ENCODE measurements at regions not wholly inside any gene's neighbourhood (a gene's known extent, or its start where the extent isn't known, plus 50 kb on each side); places are given as distances from the start of the nearest gene placed in this dataset.
A peak's percentile ranks its signal among the peaks of the same experiment; 100 is the strongest.
"Not testable (repeated sequence)": the region's sequence is repeated elsewhere in the genome, so short reads cannot be mapped to it uniquely, and the experiment has no call there.

DNA sequence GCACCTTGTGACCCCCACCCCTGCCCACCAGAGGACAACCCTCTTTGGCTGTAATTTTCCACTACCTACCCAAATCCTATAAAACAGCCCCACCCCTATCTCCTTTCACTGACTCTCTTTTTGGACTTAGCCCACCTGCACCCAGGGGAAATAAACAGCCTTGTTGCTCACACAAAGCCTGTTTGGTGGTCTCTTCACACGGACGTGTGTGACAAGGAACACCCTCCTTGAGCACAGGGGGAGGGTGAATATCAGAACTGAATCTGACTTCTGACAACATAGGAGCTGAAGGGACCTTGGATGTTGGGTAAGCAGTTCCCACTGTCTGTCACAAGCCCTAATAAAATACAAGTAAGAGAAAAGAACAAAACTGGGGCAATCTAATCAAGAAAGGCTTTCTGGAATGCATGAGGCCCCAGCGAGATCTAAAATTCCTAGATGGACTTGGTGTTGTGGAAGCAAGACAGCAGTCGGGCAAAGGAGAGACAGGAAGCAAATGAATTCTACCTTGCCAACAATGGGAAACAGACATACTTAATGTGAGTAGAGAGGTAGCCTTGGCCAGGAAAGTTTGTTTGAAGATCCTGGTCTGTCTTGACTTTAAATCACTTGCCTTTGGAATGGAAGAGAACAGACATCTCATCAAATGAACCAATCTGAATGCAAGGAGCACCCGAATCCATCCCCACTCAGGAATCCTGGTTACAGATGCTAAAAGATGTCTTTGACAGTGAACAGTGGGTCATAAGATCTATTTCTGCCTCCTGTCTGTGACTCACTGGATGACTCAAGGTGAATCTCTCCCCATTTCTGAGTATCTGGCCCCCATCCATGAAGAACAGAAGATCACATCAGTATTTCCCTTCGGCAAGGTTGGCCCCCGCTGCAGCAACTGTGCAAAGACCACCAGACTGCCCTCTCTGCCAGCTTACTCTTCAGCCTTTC is 53.3 kb downstream of the OLFML3 start:
- no peak for DNase-seq (ENCODE audit: low spot score)

DNA sequence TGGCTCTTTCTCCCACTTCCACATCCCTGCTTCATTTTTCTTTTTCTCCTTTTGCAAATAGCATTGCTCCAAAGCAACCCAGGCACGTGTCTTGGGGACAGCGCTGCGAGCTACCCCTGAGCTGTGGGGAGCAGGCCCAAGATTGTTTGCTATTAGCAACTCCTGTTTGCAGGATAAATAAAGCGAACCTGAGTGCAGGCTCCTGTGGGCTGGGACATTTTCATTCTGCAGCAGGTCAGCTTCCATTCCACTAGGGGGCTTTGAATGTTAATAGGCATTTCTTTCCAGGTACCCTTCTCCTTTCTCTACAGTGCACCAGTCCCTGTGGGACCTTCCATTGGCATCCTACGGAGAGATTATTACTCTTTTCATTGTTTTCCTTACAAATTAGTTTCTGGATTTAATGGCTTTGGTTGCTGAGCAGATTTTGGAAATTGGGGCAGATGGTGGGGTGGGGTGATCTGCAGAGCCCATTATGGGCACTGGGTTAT is 54.0 kb downstream of the OLFML3 start:
- DNase-seq (ENCODE audit: low spot score) = peak; percentile 52

DNA sequence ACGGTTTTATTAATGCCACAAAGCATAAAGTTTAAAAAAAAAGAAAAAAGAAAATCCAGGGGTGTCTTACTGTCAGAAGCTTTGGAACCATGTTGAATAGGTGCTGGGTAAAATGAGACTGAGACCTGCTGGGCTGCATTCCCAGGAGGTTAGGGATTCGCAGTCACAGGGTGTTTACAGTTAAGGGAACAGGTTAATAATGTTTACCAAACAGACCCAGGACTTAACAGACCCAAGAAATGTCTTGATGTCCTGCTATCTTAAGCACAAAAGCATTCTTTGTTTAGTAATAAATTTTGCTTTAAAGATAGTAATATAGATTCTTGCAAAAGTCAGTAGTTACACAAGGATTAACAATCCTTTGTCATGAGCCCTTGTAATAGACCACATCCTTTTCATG is 54.7 kb downstream of the OLFML3 start:
- DNase-seq (ENCODE audit: low spot score) = no peak

DNA sequence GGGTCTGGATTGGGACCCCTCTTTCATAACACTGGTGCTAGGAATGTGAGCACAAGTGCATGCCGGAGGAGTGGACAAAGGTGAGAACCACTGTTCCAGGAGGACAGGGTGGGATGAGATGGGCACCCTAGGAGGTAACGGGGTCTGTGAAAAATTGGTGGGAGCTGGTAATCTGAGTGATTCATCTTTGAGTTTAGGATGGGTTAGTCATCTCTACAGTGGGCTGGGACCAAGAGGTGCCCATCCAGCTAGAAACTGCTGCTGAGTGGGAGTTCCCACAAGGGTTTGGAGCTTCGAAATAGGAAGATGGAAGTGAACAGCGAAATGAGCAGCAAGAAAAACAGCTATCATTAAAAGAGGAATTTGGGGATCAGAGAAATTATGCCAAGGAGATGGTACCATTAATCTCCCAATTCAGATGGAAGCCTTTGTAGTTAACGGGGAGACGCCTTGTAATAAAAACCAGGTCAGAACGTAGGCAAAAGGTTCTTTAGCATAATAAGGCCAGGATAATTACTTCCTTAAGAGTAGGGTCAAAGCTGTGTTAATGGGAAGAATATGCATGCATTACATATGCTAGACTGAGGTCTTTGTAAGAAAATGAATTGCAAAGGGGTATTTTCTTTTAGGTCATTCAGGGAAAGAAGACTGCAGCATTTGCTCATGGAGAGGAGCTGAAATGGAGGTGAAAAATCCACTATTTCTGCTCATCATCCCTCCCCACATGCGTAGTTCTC is 55.5 kb downstream of the OLFML3 start:
- DNase-seq (ENCODE audit: low spot score) = no peak

DNA sequence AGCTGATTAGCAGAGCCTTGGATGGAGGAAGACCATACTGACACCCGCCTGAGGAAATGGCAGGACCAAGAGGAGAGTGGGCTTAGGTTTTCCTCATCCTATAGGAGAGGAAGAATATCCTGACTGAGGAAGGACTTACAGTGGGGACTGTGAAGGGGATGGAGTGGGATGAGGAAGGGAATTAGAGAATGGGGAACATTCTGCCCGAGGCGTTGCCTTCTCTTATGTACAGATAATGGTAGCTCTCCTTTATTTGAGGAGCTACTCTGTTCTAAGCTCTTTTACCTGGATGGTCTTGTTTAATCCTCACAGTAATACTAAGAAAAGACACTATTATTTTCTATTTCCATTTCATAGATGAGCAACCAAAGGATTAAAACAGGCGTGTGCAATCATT is 56.0 kb downstream of the OLFML3 start:
- DNase-seq (ENCODE audit: low spot score) = no peak

DNA sequence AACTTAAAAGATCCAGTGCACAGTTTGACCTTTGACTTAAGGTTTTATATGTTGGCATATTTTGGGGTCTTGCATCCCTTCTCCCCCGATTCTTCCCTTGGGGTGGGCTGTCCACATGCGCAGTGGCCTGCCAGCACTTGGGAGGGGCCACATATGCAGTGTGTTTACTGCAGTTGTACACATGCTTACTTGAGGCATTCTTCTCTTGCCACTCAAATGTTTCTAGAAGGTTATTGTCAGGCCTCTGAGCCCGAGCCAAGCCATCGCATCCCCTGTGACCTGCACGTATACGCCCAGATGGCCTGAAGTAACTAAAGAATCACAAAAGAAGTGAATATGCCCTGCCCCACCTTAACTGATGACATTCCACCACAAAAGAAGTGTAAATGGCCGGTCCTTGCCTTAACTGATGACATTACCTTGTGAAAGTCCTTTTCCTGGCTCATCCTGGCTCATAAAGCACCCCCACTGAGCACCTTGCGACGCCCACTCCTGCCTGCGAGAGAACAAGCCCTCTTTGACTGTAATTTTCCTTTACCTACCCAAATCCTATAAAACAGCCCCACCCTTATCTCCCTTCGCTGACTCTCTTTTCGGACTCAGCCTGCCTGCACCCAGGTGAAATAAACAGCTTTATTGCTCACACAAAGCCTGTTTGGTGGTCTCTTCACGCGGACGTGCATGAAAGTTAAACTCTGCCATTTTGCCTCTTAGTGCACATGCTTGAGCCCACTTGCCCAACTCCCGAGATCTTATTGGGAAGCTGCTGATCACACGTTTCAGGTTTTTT is 57.8 kb downstream of the OLFML3 start:
- not testable (repeated sequence) for DNase-seq (ENCODE audit: low spot score)

DNA sequence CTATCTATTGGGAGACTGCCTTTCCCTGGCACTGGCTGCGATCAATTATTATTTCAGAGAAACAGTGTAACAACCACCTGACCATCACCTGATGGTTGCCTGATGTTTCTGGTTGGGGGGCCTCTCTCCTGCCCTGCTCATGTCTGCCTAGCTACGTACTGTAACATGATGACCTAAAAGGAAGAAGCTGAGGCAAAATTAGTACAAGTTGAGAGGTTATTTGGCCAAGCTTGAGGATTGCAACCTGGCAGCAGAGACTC is 58.3 kb downstream of the OLFML3 start:
- no peak for DNase-seq (ENCODE audit: low spot score)

DNA sequence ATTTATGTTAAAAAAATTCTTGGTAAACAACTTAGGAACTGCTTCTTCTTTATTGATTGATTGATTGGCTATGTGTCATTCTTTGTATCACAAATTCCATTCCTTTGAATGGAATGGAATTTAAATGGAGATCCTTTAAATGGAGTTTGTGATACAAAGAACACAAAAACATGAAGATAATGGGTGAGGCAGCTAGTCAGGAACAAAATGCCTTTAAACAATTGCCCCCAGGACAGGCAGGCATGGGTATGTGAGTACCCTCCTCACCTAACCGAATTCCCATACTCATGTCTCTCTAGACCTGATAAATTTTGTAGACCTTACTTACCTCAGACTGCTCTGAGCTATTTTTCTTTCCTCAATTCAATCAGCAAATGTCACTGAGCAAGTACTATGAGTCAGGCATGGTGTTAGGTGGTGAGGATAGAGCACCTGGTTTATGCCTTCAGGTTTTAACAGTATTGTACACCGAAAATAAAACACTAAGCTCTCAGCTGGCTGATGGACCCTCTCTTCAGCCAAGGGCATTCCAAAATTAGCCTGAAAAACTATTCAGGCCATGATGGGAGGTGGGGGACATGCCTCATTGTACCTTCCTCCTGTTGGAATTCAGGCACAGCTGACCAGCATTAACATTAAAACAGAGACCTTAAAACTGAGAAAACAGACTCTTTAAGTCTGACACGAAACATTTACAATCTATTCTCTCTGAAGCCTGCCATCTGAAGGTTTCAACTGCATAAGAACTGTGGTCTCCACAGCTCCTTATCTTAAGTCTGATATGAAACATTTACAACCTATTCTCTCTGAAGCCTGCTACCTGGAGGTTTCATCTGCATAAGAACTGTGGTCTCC is 58.9 kb downstream of the OLFML3 start:
- DNase-seq (ENCODE audit: low spot score) = no peak

Data from SK-N-DZ (cell line).